HEK293T (cell line): ENCODE measurements at regions not wholly inside any gene's neighbourhood (a gene's known extent, or its start where the extent isn't known, plus 50 kb on each side); places are given as distances from the start of the nearest gene placed in this dataset.

Experiments
- CTCF ChIA-PET: fragments of 350-600 bp; formaldehyde crosslinking; extraction: SDS; loops from one replicate; lab custom pipeline; 2021; ENCODE audit warnings: antibody characterized with exemption, inconsistent platforms; lab: Yijun Ruan, JAX
- POLR2A ChIA-PET: fragments of 350-600 bp; formaldehyde crosslinking; extraction: SDS; loops from one replicate; lab custom pipeline; 2020; ENCODE audit warnings: antibody characterized with exemption, inconsistent platforms; lab: Yijun Ruan, JAX
- DNase-seq: peaks from one replicate; pipeline ENCODE4 v3.0.0; 2012; ENCODE audit warnings: mixed read lengths; ENCODE audit errors: extremely low spot score
- ARNT ChIP-seq: fragments of 450-650 bp; IDR thresholded peaks from 2 replicates; pipeline ENCODE4 v1.6.1; 2017; ENCODE audit warnings: mild to moderate bottlenecking
- BHLHE40 ChIP-seq: fragments of 450-650 bp; IDR thresholded peaks from 2 replicates; pipeline ENCODE4 v1.6.1; 2016; ENCODE audit warnings: mild to moderate bottlenecking, moderate library complexity, borderline replicate concordance
- CTBP1 ChIP-seq: fragments of 450-650 bp; IDR thresholded peaks from 2 replicates; pipeline ENCODE4 v1.6.1; 2016; ENCODE audit warnings: borderline replicate concordance
- ELF4 ChIP-seq: fragments of 450-650 bp; IDR thresholded peaks from 2 replicates; pipeline ENCODE4 v1.6.1; 2017; ENCODE audit warnings: antibody characterized with exemption
- FOXA1 ChIP-seq: fragments of 450-650 bp; IDR thresholded peaks from 2 replicates; pipeline ENCODE4 v1.6.1; 2016; ENCODE audit warnings: mild to moderate bottlenecking
- FOXK2 ChIP-seq: fragments of 450-650 bp; IDR thresholded peaks from 2 replicates; pipeline ENCODE4 v1.6.1; 2016; ENCODE audit warnings: mild to moderate bottlenecking
- FOXM1 ChIP-seq: fragments of 450-650 bp; IDR thresholded peaks from 2 replicates; pipeline ENCODE4 v1.6.1; 2017; ENCODE audit warnings: mild to moderate bottlenecking, borderline replicate concordance
- HDGF ChIP-seq: fragments of 450-650 bp; IDR thresholded peaks from 2 replicates; pipeline ENCODE4 v1.6.1; 2017; ENCODE audit warnings: antibody characterized with exemption, borderline replicate concordance
- L3MBTL2 ChIP-seq: fragments of 450-650 bp; conservative IDR thresholded peaks from 2 replicates; pipeline ENCODE4 v1.6.1; 2016; ENCODE audit warnings: mild to moderate bottlenecking
- LEF1 ChIP-seq: fragments of 450-650 bp; IDR thresholded peaks from 2 replicates; pipeline ENCODE4 v1.6.1; 2017; ENCODE audit warnings: mild to moderate bottlenecking, borderline replicate concordance
- NFRKB ChIP-seq: fragments of 450-650 bp; IDR thresholded peaks from 2 replicates; pipeline ENCODE4 v1.6.1; 2016; ENCODE audit warnings: mild to moderate bottlenecking, moderate library complexity
- PKNOX1 ChIP-seq: fragments of 450-650 bp; IDR thresholded peaks from 2 replicates; pipeline ENCODE4 v1.6.1; 2016
- SP1 ChIP-seq: fragments of 450-650 bp; IDR thresholded peaks from 2 replicates; pipeline ENCODE4 v1.6.1; 2017
- SUZ12 ChIP-seq: fragments of 450-650 bp; IDR thresholded peaks from 2 replicates; pipeline ENCODE4 v1.6.1; 2016; ENCODE audit warnings: mild to moderate bottlenecking
- TARDBP ChIP-seq: fragments of 450-650 bp; IDR thresholded peaks from 2 replicates; pipeline ENCODE4 v1.6.1; 2016
- ZNF384 ChIP-seq: fragments of 450-650 bp; IDR thresholded peaks from 2 replicates; pipeline ENCODE4 v1.6.1; 2016

- CTCF ChIA-PET: no interaction called here
- POLR2A ChIA-PET: interaction anchor here (0.6 kb wide), 1 partner anchor 12 kb away, joined by 3 read pairs; no protein-coding TSS in a partner anchor
- TF ChIP-seq ARNT (no peak), FOXA1 (no peak), PKNOX1 (no peak), SP1 (no peak), BHLHE40 (no peak), NFRKB (no peak), FOXM1 (no peak), ZNF384 (no peak), L3MBTL2 (no peak), CTBP1 (no peak), ELF4 (no peak), LEF1 (no peak)
- no peak for DNase-seq
These were observed 404.5 kb upstream of the ANKRD30A start for GRCh38 chr10:36720895-36721294.

- ChIA-PET CTCF (no interaction called here), POLR2A (no interaction called here)
- no peak for DNase-seq
- TF ChIP-seq CTBP1 (no peak), HDGF (no peak), ZNF384 (no peak), FOXK2 (no peak), TARDBP (no peak), SP1 (no peak), SUZ12 (no peak), L3MBTL2 (no peak), PKNOX1 (no peak), FOXM1 (no peak), NFRKB (no peak), ELF4 (no peak)
These were observed 408.3 kb upstream of the ANKRD30A start for GRCh38 chr10:36717118-36717517.

GRCh38 chr10:36716291-36716690, 409.1 kb upstream of the ANKRD30A start:
- CTCF ChIA-PET: no interaction called here
- no peak for DNase-seq
- POLR2A ChIA-PET: no interaction called here
- TF ChIP-seq LEF1 (no peak), BHLHE40 (no peak), FOXK2 (no peak), TARDBP (no peak), ARNT (no peak), SUZ12 (no peak), FOXA1 (no peak), HDGF (no peak), SP1 (no peak), ZNF384 (no peak), L3MBTL2 (no peak), ELF4 (no peak)

GRCh38 chr10:36712695-36713094, 412.7 kb upstream of the ANKRD30A start:
- TF ChIP-seq NFRKB: no peak
- TF ChIP-seq FOXK2: no peak
- TF ChIP-seq CTBP1: no peak
- TF ChIP-seq TARDBP: no peak
- DNase-seq: no peak
- POLR2A ChIA-PET: interaction anchor here (0.6 kb wide), 1 partner anchor 176 kb away, joined by 5 read pairs; no protein-coding TSS in a partner anchor
- CTCF ChIA-PET: interaction anchor here (0.7 to 1.4 kb wide), 2 partner anchors 13 to 26 kb away, joined by 3 to 4 read pairs; no protein-coding TSS in a partner anchor

GRCh38 chr10:36711361-36711760, 414.0 kb upstream of the ANKRD30A start:
- no peak for DNase-seq
- CTCF ChIA-PET: no interaction called here
- POLR2A ChIA-PET: no interaction called here
- TF ChIP-seq CTBP1: no peak
- no peak for TF ChIP-seq BHLHE40
- no peak for TF ChIP-seq HDGF
- no peak for TF ChIP-seq FOXK2
- TF ChIP-seq SP1: no peak
- TF ChIP-seq L3MBTL2: no peak
- no peak for TF ChIP-seq FOXM1
- no peak for TF ChIP-seq NFRKB
- TF ChIP-seq FOXA1: no peak
- TF ChIP-seq TARDBP: no peak
- TF ChIP-seq SUZ12: no peak
- TF ChIP-seq PKNOX1: no peak
- no peak for TF ChIP-seq ELF4
- no peak for TF ChIP-seq ZNF384
- TF ChIP-seq ARNT: no peak
- TF ChIP-seq LEF1: no peak

GRCh38 chr10:36704124-36704523, 421.3 kb upstream of the ANKRD30A start:
- ChIA-PET POLR2A (no interaction called here), CTCF (no interaction called here)
- no peak for TF ChIP-seq BHLHE40
- TF ChIP-seq NFRKB: no peak
- no peak for TF ChIP-seq PKNOX1
- TF ChIP-seq FOXA1: no peak
- TF ChIP-seq SP1: no peak
- no peak for TF ChIP-seq ARNT
- no peak for TF ChIP-seq FOXK2
- TF ChIP-seq HDGF: no peak
- TF ChIP-seq L3MBTL2: no peak
- no peak for TF ChIP-seq FOXM1
- no peak for TF ChIP-seq CTBP1
- TF ChIP-seq SUZ12: no peak
- TF ChIP-seq ZNF384: no peak
- TF ChIP-seq LEF1: no peak
- TF ChIP-seq ELF4: no peak
- no peak for TF ChIP-seq TARDBP
- no peak for DNase-seq
